Hematopoietic multipotent progenitor cell treated with erythropoietin and hydrocortisone succinate and interleukin-3 and kit ligand, for 8 days (in vitro differentiated cells): ENCODE measurements at regions not wholly inside any gene's neighbourhood (a gene's known extent, or its start where the extent isn't known, plus 50 kb on each side); places are given as distances from the start of the nearest gene placed in this dataset.
"Not testable (repeated sequence)": the region's sequence is repeated elsewhere in the genome, so short reads cannot be mapped to it uniquely, and the experiment has no call there.

Source experiments
- DNase-seq: peaks from one replicate; pipeline ENCODE4 v3.0.0-alpha.2; 2015

DNA sequence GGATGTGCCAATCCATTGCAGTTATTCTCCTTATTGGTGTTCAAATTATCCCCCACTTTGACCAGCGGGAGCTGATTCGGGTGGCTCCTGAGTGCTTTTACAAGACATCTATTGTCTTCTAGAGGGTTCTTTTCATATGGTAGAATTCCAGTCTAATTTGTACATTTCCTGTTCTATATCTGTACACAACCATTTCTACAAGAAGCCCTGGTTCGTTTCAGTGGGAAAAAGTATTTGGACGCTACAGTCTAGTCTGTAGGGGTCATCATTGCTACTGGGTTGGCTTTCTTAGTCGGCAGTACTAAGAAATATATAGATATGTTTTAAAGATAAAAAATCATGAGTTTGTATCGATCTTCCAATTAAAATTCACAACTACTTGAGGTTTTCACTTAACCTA, 262.6 kb downstream of the MAP2K6 start:
- no peak for DNase-seq

DNA sequence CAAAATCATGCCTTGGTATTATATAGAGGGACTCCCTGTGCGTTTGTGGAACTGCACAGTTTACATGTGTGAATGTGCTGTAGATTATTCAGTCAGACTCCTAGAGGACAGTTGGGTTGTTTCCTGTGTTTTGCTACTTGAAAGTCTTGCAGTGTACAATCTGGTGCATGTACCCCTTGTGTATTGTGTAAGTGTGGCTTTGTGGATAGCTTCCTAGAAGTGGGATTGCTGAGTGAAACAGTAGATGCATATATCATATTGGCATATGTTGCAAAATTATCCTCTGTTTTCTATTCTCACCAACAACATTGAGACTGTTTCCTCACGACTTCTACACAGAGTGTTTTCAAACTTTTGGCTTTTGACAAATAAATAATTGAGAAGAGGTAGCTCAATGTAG, 263.7 kb downstream of the MAP2K6 start:
- no peak for DNase-seq

DNA sequence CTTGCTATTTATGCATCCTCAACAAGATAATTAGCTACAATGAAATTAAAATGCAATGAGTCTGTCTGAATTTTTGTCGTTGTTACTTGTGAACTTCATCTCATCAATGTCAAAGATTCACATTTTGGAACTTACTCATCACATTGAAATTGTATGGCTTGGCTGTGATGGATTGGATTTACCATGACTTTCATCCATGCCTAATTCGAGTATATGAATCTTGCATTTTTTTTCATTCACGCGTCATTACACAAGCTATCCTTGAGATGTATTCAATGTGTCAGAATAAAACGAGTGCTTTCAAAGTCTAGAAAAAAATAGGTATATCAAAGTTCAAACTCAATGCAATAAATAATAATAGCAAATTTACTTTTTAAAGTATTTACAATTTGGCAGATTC, 265.3 kb downstream of the MAP2K6 start:
- no peak for DNase-seq

DNA sequence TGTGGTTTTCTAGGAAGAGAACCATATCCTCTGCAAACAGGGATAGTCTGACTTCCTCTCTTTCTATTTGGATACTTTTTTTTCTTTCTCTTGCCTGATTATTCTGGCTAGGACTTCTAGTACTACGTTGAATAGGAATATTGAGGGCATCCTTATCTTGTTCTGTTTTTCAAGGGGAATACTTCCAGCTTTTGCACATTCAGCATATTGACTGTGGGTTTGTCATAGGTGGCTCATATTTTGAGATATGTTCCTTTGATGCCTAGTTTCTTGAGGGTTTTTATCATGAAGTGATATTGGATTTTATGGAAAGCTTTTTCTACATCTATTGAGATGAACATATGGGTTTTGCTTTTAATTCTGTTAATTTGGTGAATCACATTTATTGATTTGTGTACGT, 269.8 kb downstream of the MAP2K6 start:
- DNase-seq = no peak

DNA sequence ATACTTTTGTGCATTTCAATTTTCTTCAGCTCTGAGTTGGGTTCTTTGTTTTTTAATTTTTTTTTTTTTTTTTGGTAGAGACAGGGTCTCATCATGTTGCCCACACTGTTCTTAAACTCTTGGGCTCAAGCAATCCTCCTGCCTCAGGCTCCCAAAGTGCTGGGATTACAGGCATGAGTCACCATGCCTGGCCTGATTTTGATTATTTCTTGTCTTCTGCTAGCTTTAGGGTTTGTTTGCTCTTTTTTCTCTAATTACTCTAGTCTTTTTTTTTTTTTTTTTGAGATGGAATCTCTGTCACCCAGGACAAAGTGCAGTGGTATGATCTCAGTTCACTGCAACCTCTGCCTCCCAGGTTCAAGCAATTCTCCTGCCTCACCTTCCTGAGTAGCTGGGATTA, 270.7 kb downstream of the MAP2K6 start:
- not testable (repeated sequence) for DNase-seq

DNA sequence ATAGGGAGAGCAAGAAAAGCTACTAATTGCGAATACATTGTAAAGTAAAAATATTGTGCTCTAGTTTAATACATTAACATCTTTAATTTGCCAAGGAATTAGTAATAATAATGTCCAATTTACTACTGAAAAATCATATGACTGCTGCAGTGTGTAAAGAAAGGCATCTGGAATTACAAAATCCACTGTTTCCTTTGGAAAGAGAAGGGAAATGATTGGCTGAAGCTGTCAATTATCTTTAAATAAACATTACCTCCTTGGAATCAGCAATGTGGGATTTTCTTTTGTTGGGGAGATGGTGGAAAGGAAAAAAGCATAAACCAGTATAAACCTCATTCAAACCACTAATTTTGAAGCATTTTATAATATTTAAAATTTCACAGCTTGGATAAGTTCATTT, 276.0 kb downstream of the MAP2K6 start:
- DNase-seq = no peak

DNA sequence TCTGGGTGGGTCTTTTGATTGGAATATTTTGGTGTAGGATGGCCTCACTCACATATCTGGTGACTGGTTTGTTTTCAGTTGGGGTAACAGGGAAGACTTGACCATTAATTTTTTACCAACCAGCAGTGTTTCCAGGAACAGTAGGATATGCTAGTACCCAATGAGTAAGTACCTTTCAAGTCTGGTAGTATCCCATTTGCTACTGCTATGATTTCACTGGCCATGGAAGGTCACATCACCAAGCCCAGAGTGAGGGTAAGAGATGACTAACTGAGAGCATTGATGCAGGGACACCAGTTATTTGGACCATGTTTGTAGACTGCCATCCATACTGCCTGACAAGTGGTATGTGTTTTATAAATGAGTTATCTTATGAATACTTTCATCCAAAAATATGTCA, 277.7 kb downstream of the MAP2K6 start:
- DNase-seq = no peak

DNA sequence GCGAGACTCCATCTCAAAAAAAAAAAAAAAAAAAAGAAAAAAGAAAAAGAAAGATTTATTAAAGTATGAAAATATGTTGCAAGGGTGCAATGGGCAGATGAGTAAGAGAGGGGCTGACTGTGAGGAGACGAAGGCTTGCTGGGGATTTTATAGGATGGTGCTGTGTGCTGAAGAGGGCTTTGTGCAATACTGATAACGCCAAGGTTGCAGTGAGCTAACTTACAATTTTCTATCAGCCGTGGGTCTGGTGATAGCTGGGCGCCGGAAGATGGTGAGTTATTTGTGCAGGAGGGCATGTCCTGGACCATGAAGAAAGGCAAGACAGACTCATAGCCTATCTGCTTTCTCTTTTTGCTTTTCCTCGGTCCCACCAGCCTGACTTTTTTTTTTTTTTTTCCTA, 281.1 kb downstream of the MAP2K6 start:
- no peak for DNase-seq

DNA sequence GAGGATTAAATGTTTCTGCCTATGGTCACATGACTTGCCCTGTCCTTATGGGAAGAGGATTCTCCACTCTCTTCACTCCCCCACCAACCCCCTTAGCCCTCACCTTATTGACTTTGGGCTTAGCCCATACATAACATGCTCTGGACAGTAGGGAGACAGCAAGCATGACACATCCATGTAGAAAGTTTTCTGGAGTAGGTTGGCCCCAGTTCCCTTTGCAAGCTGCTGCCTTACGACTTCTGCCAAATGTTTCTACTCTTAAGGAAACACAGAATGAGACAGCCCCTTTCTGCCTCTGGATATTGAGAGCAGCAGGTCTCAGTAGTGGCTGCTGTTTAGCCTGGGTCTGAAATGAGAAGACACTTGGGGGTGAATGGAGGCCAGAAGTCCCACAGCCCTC, 282.2 kb downstream of the MAP2K6 start:
- DNase-seq = no peak

DNA sequence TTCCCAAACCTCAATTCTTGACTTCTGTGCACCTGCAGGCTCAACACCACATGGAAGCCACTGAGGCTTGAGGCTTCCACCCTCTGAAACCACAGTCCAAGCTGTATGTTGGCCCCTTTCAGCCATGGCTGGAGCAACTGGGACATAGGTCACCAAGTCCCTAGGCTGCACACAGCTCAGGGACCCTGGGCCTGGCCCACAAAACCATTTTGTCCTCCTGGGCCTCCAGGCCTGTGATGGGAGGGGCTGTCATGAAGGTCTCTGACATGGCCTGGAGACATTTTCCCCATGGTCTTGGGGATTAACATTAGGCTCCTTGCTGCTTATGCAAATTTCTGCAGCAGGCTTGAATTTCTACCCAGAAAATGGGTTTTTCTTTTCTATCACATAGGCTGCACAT, 283.9 kb downstream of the MAP2K6 start:
- DNase-seq = not testable (repeated sequence)

DNA sequence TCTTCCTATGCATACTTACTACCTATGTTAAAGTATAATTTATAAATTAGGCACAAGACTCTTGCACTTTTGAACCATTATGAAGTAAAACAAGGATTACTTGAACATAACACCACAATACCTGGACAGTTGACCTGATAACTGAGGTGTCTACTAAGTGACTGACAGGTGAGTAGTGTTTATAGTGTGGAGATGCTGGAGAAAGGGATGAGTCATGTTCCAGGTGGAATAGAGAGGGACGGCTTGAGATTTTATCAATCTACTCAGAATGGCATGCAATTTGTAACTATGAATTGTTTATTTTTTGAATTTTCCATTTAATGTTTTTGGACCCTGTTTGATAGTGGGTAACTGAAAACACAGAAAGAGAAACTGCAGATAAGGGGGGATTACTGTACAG, 287.6 kb downstream of the MAP2K6 start:
- no peak for DNase-seq

DNA sequence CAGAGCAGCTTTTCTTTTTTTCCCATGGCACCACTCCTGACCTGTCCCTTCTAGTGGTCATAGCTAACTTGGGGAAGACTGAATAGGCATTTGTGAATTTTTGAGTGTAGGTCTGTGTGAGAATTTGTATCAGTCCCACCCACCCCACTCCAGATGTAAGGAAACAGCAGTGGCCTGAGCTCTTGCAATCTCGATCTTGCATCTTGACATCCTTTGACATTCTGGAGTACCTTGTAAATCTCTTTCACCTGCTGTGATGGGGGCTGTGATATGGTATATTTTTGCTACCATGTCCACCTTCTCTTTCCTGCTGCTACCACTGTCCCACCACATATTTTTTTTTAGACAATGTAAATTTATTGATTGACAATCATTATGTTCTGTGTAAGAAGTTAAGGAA, 289.3 kb downstream of the MAP2K6 start:
- DNase-seq = no peak

DNA sequence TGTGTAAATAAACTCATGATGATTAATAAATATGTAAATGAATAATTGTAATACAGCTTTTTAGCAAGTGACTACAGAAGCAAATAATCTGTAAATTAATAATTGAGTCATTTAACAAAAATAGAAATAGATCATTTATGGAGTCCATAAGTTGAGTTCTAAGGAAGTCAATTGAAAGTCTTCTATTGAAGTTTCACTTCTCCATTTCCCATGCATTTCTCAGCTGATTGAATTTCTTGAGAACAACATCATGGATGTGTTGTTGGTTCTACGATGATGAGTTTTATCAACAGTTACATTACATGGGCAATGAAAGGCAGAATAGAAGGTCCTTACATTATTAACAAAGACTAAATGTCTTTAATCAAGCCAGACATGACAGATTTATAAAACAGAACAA, 290.4 kb downstream of the MAP2K6 start:
- no peak for DNase-seq

DNA sequence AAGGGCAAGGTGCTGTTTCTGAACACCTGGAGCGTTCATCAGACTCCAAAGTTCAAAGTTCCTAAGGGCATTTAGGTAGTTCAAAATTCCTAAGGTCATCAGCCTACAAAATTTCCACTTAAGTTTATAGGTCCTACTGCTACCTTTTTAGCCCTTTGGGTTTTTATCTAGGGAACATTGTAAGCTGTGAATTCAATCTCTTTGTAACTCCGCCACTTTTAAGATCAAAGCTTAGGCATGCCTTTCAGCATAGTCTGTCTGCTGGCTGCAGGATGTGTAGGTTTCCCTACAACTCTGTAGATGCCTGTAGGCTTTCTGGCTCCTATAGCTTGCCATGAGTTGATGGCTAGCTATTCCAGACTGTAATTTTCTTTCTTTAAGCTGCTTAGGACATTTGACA, 291.6 kb downstream of the MAP2K6 start:
- no peak for DNase-seq

DNA sequence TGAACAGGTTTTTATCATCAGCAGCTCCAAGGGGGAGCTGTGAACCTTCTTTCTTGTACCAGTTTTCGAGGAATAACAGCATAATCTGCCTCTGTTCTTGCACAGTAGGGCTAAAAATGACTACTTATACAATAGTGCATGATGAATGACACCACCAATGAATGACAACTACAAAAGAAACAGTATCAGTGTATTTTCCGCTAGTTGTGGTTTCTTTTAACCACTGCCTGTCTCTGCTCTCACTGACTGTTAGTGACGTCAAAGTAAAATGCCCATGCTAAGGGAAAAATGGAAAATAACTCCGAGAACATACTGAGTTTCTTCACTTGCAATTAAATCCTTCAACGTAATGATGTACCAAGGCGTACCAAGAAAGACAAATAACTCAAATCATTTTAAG, 294.9 kb downstream of the MAP2K6 start:
- DNase-seq = no peak

DNA sequence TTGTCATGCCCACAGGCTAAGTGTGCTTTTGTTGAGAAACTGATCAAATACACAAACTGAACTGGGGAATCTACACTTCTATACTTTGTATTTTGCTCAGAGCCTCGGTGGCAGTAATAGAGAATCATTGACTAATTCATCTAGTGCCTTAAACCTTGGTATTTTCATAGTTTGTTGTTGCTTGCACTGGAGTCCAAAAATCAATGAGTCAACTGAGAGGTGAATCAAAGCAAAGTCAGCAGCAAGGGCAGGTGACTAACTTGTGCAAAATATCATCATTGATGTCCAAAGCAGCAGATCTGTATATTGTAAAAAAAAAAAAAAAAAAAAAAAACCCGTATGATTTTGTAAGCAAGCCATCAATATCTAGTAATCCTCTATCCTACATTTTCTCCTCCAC, 296.4 kb downstream of the MAP2K6 start:
- no peak for DNase-seq

DNA sequence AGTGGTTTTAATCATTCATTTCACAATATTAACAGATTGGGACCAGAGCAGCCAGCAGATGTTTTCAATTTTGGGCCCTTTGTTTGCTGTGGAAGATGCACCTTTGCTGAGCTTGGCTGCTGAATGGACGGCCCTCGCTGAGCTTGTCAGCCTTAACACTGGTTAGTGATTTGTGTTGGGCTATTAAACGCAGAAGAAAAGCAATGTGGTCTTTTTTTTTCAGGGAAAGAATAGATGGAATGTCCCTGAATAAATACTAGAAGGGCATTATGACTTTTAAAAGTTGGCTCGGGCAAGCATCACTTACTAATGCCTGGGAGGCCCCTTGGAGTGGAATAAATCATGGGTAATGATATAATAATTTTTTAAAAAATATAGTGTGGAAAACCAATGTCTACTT, 297.0 kb downstream of the MAP2K6 start:
- no peak for DNase-seq

DNA sequence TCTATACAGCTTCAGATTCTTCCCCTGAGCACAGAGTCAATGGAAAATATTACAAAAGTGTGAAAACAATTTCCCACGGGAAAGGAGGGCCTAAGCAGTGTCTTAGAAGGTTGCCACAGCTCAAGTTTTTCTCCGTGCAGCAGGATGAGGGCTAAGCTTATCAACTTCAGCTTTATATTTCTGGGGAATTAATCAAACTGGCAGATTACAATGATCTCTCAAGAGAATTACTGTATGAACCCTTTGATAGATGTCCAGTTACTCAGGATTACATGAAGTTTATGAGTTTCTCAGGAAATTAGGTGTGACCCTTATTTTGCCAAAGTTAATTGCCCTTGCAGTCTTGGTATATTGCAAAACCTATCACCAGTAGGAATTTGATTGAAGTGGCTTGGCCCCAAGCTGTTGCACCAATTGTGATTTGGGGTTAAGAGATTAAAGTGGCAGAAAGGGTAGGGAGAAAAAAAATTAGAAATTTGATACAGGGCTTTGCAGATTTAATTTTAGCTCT, 298.4 kb downstream of the MAP2K6 start:
- DNase-seq = no peak

DNA sequence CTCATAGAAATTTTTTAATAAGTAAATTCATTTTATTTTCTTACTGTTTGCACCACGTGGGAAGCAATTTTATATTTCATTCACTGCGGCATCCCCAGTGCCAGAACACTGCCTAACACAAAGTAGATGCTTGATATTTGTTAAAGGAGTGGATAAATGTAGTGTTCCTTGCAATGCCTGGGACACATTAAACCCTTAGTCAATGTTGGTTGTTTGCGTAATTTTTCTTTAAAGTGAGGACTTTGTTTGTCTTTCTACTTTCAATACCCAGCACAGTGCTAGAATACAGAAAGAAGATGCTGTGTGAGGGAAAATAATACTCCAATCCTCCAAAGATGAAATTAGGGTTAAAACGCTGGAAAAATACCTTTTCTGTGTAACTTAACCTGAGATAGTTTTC, 299.3 kb downstream of the MAP2K6 start:
- DNase-seq = no peak

DNA sequence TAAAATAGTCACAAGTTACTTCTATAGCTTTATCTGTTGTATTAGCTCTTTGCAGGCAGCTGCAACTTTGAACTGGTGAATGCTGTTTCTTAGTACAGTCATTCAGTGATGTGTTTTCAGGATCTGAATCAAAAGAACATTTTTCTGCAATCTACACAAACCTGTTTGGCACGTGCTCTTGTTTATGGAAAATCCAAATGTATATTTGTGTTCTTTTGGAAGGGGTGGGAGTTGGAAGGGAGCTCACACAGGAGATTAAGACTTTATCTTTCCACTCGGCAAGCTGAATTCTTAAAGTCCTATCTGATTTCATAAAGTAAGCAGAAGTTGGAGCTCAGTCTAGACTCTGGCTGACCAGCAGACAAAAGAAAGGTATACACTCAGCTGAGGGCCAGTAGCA, 300.2 kb downstream of the MAP2K6 start:
- no peak for DNase-seq

DNA sequence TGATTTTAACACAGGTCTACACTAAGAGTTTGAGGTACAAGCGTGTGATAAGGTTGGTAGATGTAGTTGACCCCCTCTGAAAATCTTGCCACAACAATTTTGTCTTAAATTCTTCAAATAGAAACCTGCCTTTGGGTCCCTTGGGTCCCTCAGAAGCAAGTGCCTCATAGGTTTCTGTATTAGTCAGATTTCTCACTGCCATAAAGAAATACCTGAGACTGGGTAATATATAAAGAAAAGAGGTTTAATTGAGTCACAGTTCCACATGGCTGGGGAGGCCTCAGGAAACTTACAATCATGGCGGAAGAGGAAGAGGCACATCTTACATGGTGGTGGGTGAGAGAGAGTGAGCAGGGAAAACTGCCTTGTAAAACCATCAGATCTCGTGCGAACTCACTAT, 301.2 kb downstream of the MAP2K6 start:
- DNase-seq = no peak

DNA sequence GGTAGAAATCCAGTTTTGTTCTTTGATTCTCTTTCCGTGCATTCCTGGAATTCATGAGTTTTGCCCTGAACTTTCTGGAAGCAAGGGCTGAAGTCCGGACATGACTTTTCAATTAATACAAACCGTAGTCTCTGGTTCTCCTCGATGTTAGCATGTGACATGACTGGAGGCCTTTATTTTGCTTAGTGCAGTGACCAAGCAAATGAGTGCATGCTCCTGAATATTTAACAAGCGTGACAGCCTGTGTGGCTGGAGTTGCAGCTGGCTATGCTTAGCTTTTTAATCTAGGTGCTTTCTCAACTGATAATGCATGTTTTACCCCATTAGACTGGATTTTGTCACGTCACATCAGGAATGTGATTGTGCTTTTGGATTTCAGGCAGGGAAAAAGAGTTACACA, 302.1 kb downstream of the MAP2K6 start:
- no peak for DNase-seq

DNA sequence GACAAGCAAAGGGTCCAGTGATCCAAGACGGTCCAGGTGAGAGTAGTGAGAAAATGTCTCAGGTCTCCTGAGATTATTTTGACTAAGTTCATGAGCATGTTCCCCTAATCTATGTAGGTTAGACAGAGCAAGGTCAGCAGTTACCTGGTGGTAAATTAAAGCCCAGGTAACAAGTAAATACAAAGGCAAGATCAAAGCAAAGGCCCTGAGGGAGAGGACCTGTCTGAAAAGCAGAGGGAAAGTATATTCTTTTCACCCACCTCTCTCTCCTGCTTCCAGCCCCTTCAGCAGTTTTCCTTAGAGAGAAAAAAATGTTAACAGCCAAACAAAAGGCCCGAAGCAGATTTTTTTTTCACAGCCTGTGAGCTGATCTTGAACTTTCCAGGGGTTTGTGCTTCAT, 302.7 kb downstream of the MAP2K6 start:
- DNase-seq = no peak

DNA sequence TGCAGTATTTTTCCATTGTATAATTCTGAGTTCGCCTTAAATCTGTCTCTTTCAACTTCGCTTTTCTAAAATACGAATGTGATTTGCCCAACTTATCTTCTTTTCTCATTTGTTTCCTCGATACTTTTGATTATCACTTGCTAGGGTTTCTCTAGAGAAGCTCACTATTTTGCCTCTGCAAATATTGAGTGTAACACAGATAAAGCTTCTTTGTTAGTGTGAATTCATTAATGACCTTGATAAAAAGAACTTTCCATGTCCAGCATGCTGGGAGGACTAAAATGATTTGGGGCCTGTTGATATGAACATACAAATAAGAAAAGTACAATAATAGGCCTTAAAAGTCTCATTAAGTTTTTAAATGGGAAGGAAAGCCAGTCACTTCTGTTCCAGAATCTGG, 303.3 kb downstream of the MAP2K6 start:
- no peak for DNase-seq

DNA sequence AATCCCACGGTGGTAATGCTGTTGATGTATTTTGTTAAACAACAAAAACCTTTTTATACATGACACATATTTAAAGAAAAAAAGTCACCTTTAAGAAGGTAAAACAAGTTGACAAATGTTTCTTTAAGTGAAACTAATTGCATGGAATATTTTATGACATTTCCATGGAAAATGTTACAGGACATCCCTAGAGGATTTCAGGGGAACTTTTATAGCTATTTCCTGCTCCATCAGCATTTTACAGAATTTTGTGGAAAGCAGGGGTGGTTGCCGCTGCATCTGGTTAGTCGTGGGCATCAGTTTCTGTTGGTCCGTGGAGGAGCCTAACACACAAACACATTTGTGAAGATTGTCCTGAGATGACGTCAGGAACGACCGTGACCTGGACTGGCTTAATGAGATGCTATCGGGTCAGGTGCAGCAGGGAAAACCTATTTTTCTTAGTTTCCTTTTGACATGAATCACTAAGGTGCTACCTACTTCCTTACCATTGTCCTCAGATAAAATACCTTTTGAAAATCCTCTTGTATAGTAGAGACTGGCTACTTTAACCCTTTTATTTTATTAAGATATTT, 305.1 kb downstream of the MAP2K6 start:
- no peak for DNase-seq

DNA sequence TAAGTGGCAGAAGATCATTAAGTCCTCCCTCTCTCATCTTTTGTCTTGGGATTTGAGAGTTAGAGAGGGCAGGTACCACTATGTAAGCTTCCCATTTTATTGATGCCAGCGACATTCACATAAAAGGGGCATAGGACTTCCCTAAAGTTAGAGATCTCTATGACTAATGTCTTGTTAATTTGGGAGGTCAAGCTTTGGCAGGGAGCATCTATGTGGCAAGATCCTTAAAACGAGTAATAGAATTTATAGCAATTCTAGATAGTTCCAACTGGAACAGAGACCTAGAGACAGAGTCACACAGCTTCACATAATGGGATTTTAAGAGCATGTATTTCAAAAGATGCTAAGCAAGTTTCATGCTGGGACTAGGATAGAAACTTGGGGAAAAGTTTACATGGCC, 308.0 kb downstream of the MAP2K6 start:
- DNase-seq = no peak
